ENCODE measurements at regions not wholly inside any gene's neighbourhood (a gene's known extent, or its start where the extent isn't known, plus 50 kb on each side); places are given as distances from the start of the nearest gene placed in this dataset.

DNA sequence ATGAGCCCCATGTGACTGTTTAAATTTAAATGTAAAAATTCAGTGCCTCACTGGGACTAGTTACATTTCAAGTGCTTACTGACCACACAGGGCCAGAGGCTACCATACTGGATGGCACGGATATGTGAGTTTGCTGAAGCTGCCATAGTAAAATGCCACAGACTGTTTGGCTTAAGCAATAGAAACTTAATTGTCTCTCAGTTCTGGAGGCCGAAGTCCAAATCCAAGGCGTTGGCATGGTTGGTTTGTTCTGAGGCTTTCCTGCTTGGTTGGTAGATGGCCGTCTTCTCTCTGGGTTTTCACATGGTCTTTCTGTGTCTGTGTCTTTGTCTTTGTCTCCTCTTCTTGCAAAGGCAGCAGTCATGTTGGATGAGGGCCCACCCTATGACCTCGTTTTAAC lies 878.9 kb upstream of the RBFOX1 start:
- TF ChIP-seq, protein P1, sequence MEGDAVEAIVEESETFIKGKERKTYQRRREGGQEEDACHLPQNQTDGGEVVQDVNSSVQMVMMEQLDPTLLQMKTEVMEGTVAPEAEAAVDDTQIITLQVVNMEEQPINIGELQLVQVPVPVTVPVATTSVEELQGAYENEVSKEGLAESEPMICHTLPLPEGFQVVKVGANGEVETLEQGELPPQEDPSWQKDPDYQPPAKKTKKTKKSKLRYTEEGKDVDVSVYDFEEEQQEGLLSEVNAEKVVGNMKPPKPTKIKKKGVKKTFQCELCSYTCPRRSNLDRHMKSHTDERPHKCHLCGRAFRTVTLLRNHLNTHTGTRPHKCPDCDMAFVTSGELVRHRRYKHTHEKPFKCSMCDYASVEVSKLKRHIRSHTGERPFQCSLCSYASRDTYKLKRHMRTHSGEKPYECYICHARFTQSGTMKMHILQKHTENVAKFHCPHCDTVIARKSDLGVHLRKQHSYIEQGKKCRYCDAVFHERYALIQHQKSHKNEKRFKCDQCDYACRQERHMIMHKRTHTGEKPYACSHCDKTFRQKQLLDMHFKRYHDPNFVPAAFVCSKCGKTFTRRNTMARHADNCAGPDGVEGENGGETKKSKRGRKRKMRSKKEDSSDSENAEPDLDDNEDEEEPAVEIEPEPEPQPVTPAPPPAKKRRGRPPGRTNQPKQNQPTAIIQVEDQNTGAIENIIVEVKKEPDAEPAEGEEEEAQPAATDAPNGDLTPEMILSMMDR (IDR thresholded peaks at IDR 0.05), result no peak
- no peak for TF ChIP-seq POLR2A (IDR thresholded peaks at IDR 0.05)
